Psoas muscle (tissue), 7 donors: ENCODE measurements at regions not wholly inside any gene's neighbourhood (a gene's known extent, or its start where the extent isn't known, plus 50 kb on each side); places are given as distances from the start of the nearest gene placed in this dataset.

Experiments
- ATAC-seq, 4 donors: fragments of 200-7000 bp; cut with Tn5 transposase; one replicate each; pipeline ENCODE4 v1.9.1; 2020; ENCODE audit warnings: moderate library complexity in 3 of 4, mild to moderate bottlenecking in 2 of 4
- DNase-seq, 2 donors: peaks; one replicate each; pipeline ENCODE4 v3.0.0-alpha.2; 2020
- H3K27ac ChIP-seq: fragments of 200-600 bp; one replicate; pipeline ENCODE4 v1.8.0; 2022
- H3K27me3 ChIP-seq, 3 donors: fragments of 200-600 bp in 1 of 3; one replicate each; pipeline versions ENCODE4 v1.6.1 to v1.8.0; 2013 to 2022; ENCODE audit warnings: low read length in 2 of 3, mild to moderate bottlenecking in 2 of 3, moderate library complexity in 1 of 3; ENCODE audit not compliant: insufficient read depth in 3 of 3
- H3K36me3 ChIP-seq, 2 donors: fragments of 200-600 bp in 1 of 2; one replicate each; pipeline versions ENCODE4 v1.6.1 to v1.8.0; 2013 to 2022; ENCODE audit warnings: low read depth in 1 of 2, mild to moderate bottlenecking in 1 of 2, moderate library complexity in 1 of 2; ENCODE audit not compliant: insufficient read depth in 1 of 2
- H3K4me1 ChIP-seq: fragments of 200-600 bp; one replicate; pipeline ENCODE4 v1.8.0; 2022
- H3K4me3 ChIP-seq: fragments of 200-600 bp; one replicate; pipeline ENCODE4 v1.8.0; 2022; ENCODE audit warnings: mild to moderate bottlenecking
- H3K9me3 ChIP-seq: fragments of 200-600 bp; one replicate; pipeline ENCODE4 v1.8.0; 2022
- CTCF ChIP-seq: fragments of 200-600 bp; IDR thresholded peaks from one replicate; pipeline ENCODE4 v1.8.0; 2022; ENCODE audit warnings: antibody characterized with exemption
- WGBS, 3 donors: extraction: QIAGEN DNeasy Blood & Tissue Kit; methylation state at CpG; one replicate each; pipeline versions ENCODE4 v1.1.6 to v1.1.7; 2013; 5-methylcytosine and 5-hydroxymethylcytosine counted together
- intact Hi-C, 2 donors: fragments of 100-400 bp; cut with DNase I; formaldehyde crosslinking; loops; one replicate each; pipeline versions ENCODE4 v1.11.0 to v1.14.2; 2022
- donor health status: healthy with polysubstance abuse.
- donor health status: DM: no; HTN: no; CAD: no; lungs with moderate emphysema.
- donor health status: Bipolar disorder and iron deficiency.
- donor health status: healthy.
- donor health status: DM: yes; HTN: yes; CAD: no.
- donor health status: DM: no; HTN: no; CAD: no.
- donor health status: DM: yes; HTN: yes; CAD: no.

- 72 to 79% (median 76%) methylated on average over 8 of the region's 8 CpGs for WGBS, 3 donors
- no peak overlapping the region for H3K27ac ChIP-seq
- no peak overlapping the region for H3K4me3 ChIP-seq
- no peak for TF ChIP-seq CTCF
- no peaks in the 10 kb centered on the region for H3K4me1 ChIP-seq
- peaks cover 10% of the 10 kb centered on the region for H3K9me3 ChIP-seq
- H3K36me3 ChIP-seq, result no peaks in the 10 kb centered on the region
- peaks cover 0 to 4% (median 4%) of the 10 kb centered on the region in 3 donors for H3K27me3 ChIP-seq
- ATAC-seq (no peak), DNase-seq (no peak)
- intact Hi-C loops, result no loop called here
Observed at GRCh38 chr14:76653875-76654572, 107.2 kb upstream of the VASH1 start.

GRCh38 chr14:76654573-76655108 lies 106.6 kb upstream of the VASH1 start:
- no peak for DNase-seq
- peaks cover 10% of the 10 kb centered on the region for H3K9me3 ChIP-seq
- no peak overlapping the region for H3K4me3 ChIP-seq
- ATAC-seq, result no peak
- intact Hi-C loops, result no loop called here
- no peak for TF ChIP-seq CTCF
- H3K27me3 ChIP-seq, result peaks cover 0 to 4% (median 4%) of the 10 kb centered on the region in 3 donors
- no peaks in the 10 kb centered on the region for H3K36me3 ChIP-seq
- H3K4me1 ChIP-seq, result no peaks in the 10 kb centered on the region
- WGBS, 3 donors, result 38 to 44% (median 43%) methylated on average over 10 of the region's 10 CpGs
- H3K27ac ChIP-seq, result no peak overlapping the region

- Histone ChIP-seq H3K9me3 (peaks cover 10% of the 10 kb centered on the region), H3K27me3 (peaks cover 0 to 11% (median 4%) of the 10 kb centered on the region in 3 donors), H3K4me3 (no peak overlapping the region), H3K27ac (no peak overlapping the region), H3K36me3 (no peaks in the 10 kb centered on the region), H3K4me1 (no peaks in the 10 kb centered on the region)
- no peak for TF ChIP-seq CTCF
- DNase-seq (no peak), ATAC-seq (no peak)
- 60 to 69% (median 61%) methylated on average over 2 of the region's 2 CpGs for WGBS, 3 donors
- intact Hi-C loops, result no loop called here
Observed at GRCh38 chr14:76655331-76655730, 105.9 kb upstream of the VASH1 start.

GRCh38 chr14:76656592-76656991 lies 104.7 kb upstream of the VASH1 start:
- intact Hi-C loops, result no loop called here
- H3K27me3 ChIP-seq, result peaks cover 0 to 18% (median 4%) of the 10 kb centered on the region in 3 donors
- H3K4me3 ChIP-seq, result no peak overlapping the region
- no peak overlapping the region for H3K27ac ChIP-seq
- H3K36me3 ChIP-seq, result no peaks in the 10 kb centered on the region
- no peaks in the 10 kb centered on the region for H3K4me1 ChIP-seq
- ATAC-seq, result no peak
- peaks cover 10% of the 10 kb centered on the region for H3K9me3 ChIP-seq
- 89 to 93% (median 90%) methylated on average over 5 of the region's 5 CpGs for WGBS, 3 donors
- no peak for DNase-seq
- no peak for TF ChIP-seq CTCF

- DNase-seq, result no peak
- no peak for ATAC-seq
- Histone ChIP-seq H3K9me3 (peaks cover 10% of the 10 kb centered on the region), H3K4me3 (no peak overlapping the region), H3K27ac (no peak overlapping the region), H3K4me1 (no peaks in the 10 kb centered on the region), H3K27me3 (peaks cover 0 to 18% (median 4%) of the 10 kb centered on the region in 3 donors), H3K36me3 (no peaks in the 10 kb centered on the region)
- 89 to 100% (median 95%) methylated on average over 1 of the region's 1 CpG for WGBS, 3 donors
- no peak for TF ChIP-seq CTCF
- intact Hi-C loops, result no loop called here
Observed at GRCh38 chr14:76657404-76657803, 103.9 kb upstream of the VASH1 start.
